ENCODE measurements at regions not wholly inside any gene's neighbourhood (a gene's known extent, or its start where the extent isn't known, plus 50 kb on each side); places are given as distances from the start of the nearest gene placed in this dataset.

GRCh38 chr11:82321206-82321605 lies 412.5 kb downstream of the FAM181B start:
- no peak for TF ChIP-seq CTCF (IDR thresholded peaks at IDR 0.05)
- no peak for TF ChIP-seq POLR2AphosphoS5 (IDR thresholded peaks at IDR 0.05)
